NCI-H460 (cell line): ENCODE measurements at regions not wholly inside any gene's neighbourhood (a gene's known extent, or its start where the extent isn't known, plus 50 kb on each side); places are given as distances from the start of the nearest gene placed in this dataset.

Experiments
- DNase-seq: peaks from one replicate; pipeline ENCODE4 v3.0.0-alpha.2; 2016; ENCODE audit warnings: low read depth; ENCODE audit errors: extremely low read depth

DNA sequence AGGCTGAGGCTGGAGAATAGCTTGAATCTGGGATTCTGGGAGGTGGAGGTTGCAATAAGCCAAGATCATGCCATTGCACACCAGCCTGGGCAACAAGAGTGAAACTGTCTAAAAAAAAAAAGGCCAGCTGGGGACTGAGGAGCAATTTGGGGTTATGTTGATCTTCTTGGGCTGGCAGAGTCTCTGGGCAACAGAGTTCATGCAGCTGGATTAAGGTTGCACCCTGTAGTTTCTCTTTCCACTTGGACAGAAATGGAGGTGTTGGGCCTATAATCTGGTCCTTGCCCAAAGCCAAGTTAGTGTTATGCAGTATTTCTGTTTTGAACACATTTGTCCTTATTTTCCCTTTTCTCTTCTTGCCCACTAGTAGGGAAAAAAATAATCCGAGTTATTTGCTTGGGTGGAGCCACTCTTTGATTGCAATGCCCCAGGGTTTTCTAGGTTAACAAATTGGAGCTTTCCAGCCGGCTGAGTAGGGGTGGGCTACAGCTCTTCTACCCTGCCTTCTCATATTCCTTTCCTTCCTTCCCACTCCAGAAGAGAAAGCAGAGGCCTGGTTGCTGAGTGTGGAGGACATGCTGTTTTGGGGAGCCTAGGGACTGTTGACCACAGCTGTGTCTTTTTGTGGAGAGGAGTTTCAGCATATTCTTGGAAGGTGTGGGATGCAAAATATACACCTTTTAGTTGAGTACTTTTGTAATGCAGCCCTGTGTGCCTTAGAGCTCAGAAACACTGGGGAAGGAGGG lies 213.9 kb downstream of the SOX4 start:
- no peak for DNase-seq

DNA sequence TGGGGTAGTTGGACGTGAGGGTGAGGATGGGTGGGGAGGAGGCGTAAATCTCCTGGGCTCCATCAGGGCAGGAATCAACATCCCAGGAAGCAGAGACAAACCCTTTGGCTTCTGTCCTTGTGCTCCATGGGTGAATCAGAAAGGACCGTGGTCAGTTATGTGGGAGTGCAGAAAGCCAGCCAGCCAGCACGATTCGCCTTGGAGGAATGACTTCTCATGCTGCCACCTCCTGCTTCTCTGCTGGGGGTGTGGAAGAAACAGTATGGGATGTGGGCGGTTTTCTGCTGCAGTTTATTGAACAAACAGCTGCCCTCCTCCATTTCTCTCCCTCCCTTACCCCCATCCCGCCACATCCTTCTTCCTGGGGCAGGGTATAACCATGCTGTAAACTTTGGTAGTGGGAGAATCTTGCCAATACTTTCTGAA lies 214.5 kb downstream of the SOX4 start:
- DNase-seq: no peak

DNA sequence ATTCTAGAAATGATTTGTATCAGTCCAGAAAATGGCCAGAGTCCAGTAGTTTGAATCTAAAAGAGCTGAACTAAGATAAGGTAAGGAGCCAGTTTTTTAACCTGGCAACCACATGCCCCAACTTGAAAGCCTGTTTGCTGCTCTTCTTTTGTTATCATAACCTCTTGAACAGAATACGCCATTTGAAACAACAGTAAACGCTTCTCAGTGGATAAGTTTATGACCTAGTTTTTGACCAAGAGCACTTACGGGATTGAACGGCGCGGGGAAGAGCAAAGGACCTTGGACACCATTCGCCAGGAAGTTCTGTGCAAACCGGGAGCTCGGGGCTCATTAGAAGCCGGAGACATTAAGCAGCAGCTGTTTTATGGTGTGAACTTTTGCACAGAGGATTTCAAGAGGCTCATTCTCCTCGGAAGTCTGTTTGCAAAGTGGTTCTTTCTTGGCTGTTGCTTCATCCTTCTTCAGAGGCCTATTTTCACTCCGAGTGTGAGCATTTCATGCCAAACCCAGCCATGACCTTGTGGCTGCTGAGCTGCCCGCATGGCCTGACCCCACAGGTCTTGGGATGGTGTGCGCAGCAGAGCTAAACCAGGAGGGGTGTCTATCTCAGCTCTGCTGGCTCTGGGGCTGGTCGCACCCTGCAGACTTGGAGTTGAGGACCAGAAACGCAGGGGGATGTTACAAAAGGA lies 215.1 kb downstream of the SOX4 start:
- no peak for DNase-seq

DNA sequence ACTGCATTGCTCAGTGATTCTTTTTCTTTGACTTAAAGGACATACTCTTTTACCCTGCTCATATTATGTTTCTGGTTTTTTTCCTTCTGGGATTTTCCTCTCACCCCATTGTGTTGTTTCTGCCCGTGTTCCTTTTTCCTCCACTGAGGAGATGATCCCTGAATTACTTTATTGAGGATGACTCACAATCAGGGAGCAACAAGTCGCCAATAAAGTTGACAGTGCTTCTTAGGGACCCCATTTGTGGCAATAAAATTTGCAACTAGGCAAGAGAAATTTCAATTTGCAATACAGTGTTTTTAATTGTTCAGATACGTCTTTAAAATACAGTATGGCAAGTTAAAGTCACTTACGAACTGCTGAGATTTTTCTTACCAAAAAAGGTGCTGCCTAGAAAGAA lies 217.9 kb downstream of the SOX4 start:
- no peak for DNase-seq

DNA sequence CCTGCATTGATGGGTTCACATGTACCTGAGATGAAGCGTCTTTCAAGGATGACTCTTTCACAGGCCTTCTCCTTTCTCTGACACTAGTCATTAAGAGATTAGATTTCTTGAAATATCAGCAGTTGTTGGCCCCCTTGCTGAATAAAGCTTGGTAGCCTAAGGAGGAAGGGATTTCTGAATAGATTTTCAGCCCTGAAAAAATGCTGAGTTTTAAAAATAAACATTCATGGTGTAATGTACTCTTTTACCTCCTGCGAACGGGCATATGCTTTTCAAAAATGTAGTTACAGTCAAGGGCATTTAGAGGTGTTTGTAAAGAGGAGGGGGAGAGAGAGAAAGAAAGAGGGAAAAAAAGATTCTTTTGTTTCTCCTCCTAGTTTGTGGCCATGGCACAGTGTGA lies 222.7 kb downstream of the SOX4 start:
- no peak for DNase-seq

DNA sequence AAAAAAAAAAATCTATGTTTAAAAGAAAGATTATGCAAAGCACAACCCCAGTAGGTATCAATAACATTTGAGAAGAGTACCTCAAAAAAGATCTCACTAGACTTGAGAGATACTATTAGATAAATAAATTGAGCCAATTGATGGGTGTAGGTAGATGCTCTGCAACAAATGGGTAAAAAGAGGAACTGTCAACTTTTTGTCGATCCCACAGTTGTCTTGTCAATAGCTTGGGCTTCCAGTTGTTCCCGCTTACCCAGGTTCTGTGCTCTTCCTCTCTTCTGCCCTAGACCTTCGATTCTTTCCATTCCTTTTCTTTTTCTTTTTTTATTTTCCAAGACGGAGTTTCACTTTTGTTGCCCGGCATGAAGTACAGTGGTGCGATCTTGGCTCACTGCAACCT lies 226.9 kb downstream of the SOX4 start:
- no peak for DNase-seq

DNA sequence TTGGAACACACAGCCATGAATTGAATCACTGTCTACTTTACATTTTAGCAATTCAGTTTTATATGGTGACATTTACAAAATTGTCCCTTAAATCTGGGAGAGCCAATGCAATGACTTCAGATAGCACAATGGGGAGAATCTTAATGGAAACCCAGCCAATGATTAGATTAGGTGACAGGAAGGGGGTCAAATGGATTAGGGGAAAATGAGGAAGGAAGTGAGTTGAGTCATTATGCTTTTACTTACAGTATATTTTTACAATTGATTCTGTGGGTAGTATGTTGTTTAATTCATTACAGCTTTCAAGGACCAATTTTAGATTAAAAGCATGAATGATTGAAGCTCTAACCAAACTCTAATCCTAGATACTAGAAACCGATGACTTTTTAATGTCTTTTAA lies 229.8 kb downstream of the SOX4 start:
- DNase-seq: no peak

DNA sequence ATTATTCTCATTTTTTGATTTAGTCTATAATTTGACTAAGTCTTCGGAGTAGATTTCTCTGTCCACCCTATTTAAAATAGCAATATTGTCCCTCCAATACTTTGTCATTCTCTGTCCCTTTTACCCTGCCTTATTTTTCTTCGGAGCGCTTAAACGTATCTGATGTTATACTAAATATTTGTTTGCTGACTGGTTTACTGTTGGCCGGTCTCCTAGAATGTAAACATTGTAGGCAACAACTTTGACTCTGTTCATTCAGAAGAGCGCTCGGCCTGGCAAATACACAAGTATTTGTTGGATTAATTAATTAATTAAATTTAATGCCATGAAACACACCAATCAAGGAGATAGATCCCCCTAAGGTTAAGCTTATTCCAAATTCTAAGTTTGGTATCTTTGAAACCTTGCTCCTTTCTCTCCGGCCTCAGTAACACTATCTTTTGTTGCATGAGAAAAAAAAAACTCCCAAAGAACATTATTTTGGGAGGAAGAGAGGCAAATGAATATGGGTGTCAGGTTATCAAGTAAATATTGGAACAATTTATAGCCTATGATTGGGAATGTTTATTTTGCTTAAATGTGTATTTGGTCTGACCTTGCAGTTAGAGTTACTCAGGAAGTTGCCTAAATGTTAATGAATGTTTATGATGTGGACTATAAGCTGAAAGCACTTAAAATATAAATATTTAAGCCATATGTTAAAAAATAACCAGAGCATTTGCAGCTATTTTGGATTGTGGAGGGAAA lies 231.1 kb downstream of the SOX4 start:
- no peak for DNase-seq

DNA sequence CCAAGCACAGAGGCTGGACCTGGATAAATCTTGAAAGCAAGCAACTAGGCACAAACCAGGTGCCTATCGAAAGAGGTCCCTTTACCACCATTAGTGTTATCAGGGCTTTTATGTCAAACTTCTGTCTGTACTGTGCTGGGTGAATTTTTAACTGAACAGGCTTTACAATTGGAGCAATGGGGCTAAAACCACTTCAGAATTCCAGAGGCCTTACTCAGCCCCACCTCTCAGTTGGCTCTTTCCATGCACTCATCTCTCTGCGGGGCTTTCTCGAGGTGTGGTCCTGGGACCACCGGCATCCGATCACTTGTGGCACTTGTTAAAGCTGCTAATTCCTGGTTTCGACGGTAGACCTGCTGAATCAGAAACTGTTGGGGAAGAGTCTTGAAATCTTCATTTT lies 232.5 kb downstream of the SOX4 start:
- DNase-seq: no peak

DNA sequence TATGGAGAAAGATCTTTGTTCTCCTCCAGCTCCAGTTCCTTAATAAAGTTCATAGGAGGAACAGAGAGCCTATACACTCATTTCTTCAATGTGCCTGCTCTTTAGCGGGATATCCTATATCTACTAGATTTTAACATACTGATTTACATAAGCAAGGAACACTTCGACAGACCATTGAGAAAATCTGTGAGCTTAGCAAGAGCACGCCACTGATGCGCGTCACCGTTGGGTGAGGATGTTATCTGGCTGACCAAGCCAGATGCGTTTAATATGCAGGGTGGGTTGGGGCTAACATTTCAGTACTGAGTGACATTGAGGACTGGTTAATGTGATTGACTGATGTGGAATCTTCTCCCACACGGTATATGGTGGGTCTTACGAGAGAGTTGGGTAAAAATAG lies 233.4 kb downstream of the SOX4 start:
- no peak for DNase-seq

DNA sequence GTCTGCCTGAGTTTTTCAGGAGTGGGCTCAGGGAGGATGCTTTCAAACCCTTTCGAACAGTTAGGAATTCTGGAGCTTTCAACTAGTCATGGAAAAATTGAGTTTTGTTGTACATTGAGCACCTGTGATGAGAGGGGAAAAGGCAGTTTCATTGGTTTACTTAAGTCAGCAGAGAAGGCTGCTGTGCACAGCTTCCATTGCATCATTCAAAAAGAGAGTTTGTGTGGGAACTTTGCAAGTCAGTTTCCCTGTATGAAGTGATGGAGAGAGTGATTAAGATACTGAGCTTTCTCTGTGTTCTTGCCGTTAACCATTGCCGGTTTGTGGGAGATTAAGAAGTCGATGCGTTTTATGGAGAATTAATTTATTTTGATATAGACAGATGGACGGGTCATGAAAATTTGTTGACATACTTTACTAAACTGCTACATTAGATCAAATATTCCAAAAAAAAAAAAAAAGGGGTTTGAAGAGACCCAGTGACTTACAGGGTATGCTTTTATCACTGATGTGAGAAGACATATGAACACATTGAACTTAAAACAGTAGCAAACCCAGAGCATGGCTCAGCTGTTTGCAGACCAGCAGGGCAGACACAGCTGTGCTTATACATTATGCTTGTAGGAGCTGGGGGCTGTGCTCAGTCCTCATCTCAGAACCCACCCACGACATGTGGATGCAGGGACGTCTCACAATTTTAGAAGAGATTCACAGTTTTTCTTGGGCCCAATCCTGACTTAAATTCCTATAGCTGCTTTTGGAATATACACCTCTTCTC lies 234.1 kb downstream of the SOX4 start:
- DNase-seq: no peak

DNA sequence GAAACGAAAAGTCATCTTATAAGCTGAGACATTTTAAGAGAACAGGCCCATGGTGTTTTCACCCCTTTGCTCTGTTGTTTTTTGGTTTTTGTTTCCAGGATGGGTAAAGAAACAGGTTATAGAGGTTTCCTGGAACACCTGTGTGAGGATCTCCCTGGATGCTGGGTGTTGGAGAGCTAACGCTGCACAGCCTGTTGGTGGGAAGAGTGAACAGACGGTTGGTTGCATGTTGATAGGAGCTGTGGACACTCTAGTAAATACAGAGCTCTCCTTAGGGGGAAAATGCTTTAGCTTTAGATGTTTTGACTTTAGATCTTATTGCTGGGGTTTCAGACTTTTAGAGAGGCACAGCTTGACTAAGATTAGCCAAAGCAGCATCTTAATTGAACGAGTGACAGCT lies 235.2 kb downstream of the SOX4 start:
- no peak for DNase-seq

DNA sequence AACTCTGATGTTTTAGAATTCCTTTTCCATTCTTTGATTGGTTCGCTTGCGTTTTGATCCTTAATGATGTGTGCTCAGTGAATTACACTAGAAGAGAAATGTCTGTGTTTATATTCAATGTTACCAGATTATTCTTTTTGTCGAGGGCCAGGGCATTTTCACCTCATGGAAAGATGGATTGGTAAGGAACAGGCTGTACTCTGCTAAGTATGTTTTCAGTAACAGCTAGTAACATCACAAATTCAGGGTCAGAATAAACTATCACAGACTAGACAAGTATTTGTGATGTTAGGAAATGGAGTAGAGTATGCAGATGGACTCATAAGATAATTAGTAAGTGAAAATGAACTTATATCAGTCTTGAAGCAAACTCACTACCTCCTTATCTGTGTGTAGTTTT lies 235.6 kb downstream of the SOX4 start:
- no peak for DNase-seq

DNA sequence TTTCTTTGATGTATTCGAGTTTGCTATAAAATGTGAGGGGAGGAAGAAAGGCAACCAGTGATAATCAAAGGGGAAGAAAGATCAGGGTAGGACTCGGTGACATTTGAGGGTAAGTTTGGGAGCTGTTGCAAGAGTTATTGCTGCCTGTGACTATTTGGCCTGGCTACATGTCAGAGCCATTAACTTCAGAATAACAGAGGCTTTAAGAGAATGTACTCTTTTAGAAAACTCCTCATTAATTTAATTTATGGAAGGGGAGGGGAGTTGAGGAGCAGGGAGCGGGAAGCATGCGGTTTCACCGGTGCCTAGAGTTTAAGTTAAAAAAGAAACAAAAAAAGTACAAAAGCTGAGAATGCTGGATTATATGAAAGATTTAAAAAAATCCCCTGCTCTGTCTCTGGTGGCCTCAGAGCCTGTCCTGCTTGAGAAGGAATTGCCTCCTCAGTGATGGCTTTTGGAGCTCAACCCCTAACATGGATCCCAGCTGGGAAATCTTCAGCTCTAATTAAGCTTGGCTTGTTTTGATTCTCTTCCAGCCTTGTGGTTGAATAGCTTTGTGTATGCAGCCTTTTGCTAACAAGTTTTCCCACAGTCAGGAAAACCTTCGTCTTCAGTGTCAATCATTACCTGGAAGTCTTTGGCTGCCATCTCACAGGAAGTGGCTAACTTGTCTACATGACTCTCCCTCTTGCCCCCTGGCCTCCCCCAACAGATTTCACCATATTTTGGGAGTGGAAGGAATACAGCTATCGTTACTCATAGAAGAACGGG lies 238.2 kb downstream of the SOX4 start:
- no peak for DNase-seq

DNA sequence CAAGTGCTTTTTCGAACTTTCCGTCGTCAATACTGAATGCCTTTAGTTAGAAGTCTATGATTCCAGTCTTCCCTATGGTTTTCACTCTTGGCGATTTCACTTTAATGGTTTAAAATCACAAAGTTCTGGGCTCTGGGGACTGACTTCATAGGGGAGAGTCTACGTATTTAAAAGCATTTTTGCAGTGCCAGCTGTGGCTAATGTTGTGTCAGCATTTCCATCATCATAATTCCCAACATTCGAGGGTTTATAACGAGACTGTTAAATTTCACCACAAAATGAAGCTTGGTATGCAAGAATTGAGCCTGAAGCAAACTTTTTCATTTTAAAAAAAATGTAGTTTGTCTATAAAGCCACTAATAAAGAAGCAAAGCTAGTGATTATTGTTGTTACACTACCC lies 242.7 kb downstream of the SOX4 start:
- DNase-seq: peak; percentile 26

DNA sequence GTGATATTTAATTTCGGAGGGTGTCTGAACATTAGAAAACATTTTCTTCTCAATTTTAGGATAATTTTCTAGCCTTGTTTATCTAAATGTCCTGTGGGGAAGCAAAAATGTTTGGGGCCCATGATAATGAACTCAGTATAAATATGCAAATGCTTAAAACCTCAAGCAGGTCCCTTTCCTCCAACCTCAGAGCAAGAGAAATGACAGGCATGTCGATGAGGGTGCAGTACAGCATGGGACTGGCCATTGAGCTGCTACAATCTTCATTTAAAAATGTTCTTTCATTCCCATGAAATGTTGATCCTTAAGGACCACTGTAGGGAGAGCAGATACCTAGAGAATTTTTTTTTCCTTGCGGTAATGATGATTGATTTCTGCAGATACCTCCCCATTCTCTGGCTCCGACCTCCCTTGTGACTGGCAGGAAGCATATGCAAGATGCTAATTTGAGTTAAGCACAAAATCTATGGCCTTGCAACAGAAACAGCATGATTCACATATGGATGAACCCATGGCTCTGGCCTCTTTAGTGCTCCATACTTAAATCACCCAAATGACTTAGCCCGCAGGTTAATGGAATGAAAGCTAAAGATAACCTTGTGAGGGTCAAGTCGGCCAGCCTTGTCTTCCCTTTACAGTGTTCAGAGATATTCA lies 243.3 kb downstream of the SOX4 start:
- no peak for DNase-seq

DNA sequence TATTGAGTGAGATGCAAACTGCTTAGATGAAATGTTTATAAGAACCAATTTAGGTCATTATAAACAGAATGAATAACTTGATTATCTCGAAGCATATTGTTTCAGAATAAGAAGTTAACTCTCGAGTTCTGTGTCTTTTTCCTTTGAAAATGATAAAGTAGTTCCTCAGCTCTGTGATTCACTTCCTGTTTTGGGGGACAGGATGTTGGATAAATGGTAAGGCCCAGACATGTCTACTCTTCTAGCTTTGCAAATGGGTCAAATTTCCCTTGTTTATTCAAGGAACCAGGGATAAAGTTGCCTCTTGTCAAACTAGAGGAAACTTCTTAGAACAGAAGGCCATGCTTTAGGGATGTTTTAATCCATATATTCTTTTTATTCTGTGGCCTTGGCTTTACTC lies 246.9 kb downstream of the SOX4 start:
- DNase-seq: no peak

DNA sequence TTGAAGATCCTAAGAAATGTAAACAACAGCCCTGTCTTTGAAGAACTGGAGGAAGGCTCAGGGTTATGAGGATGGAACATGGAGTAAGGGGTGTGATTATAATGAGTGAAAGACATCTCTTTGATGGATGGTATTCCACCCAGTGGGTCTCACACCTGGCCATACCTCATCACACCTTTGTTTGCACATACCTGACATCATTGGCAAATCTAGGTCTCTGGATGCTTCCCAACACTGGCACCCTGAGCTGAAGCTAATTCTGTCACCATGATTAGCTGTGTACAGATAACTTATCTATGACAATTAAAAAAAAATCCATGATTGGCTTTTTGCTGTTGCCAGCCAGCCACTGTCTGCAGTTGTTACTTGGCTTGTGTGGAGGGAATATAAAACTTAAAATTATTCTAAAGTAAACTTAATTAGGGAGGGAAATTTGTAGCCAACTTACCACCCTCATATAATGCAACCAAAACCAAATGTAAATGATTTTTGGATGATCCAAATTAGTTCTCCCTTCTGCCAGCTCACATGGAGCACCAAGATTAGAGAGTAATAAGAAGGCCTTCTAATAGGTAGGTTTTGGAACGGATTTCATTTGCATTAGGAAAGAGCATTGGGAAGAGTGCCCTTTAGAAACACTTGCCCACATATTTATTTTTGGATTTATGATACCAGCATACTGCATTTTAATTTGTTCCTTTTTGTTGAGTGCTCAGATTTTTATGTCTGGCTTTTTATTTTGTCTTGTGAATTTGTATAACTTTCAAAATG lies 249.5 kb downstream of the SOX4 start:
- no peak for DNase-seq
